ENCODE measurements at regions not wholly inside any gene's neighbourhood (a gene's known extent, or its start where the extent isn't known, plus 50 kb on each side); places are given as distances from the start of the nearest gene placed in this dataset.
"Not testable (repeated sequence)": the region's sequence is repeated elsewhere in the genome, so short reads cannot be mapped to it uniquely, and the experiment has no call there.

GRCh38 chr17:36839256-36839655 is 98.0 kb upstream of the LHX1 start:
- peak in 1 of 10 donors; percentile 30 for DNase-seq
- intact Hi-C loops (cut with DNase I), result no loop called here

GRCh38 chr17:36840796-36841195 is 96.5 kb upstream of the LHX1 start:
- DNase-seq, result no peak
- intact Hi-C loops (cut with DNase I), result no loop called here

- peak in 1 of 10 donors; percentile 67 for DNase-seq
- intact Hi-C loops (cut with DNase I), result no loop called here
Measured at GRCh38 chr17:36842231-36842819, 95.0 kb upstream of the LHX1 start.

GRCh38 chr17:36842963-36843558 is 94.2 kb upstream of the LHX1 start:
- peak in 1 of 10 donors; percentile 38 for DNase-seq
- intact Hi-C loops (cut with DNase I), result no loop called here

DNA sequence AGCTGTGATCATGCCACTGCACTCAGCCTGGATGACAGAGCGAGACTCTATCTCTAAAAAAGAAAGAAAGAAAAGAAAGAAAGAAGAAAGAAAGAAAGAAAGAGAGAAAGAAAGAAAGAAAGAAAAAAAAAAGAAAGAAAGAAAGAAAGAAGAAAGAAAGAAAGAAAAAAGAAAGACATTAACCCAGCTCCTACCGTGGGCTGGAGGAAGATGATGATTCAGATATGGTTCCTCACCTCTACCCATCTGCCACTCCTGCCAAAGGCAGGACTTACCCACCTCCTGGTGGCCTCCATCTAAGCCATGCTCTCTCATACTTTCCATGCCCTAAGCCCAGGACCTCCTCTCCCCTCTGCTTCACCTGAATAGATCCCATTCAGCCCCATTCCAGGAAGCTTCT is 93.3 kb upstream of the LHX1 start:
- no peak for DNase-seq
- intact Hi-C loops (cut with DNase I), result no loop called here

- intact Hi-C loops (cut with DNase I), result no loop called here
- no peak for DNase-seq
Measured at GRCh38 chr17:36844601-36845000, 92.7 kb upstream of the LHX1 start.

GRCh38 chr17:36845916-36846315 is 91.4 kb upstream of the LHX1 start:
- intact Hi-C loops (cut with DNase I), result no loop called here
- peak in 1 of 10 donors; percentile 75 for DNase-seq

GRCh38 chr17:36846410-36847292 is 90.6 kb upstream of the LHX1 start:
- peak in 2 of 10 donors; percentile 37 to 69 for DNase-seq
- intact Hi-C loops (cut with DNase I), result no loop called here

GRCh38 chr17:36848008-36848902 is 89.0 kb upstream of the LHX1 start:
- peak in 2 of 10 donors; percentile 19 to 55 for DNase-seq
- intact Hi-C loops (cut with DNase I), result no loop called here

DNA sequence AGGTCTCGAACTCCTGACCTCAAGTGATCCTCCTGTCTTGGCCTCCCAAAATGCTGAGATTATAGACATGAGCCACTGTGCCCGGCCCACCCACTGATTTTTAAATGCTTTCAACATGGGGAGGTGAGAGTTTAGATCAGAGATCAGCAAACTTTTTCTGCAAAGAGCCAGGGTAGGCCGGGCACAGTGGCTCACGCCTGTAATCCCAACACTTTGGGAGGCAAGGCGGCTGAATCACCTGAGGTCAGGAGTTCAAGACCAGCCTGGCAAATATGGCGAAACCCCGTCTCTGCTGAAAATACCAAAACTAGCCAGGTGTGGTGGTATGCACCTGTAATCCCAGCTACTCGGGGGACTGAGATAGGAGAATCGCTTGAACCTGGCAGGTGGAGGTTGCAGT is 88.3 kb upstream of the LHX1 start:
- peak in 2 of 10 donors; percentile 34 to 56 for DNase-seq
- intact Hi-C loops (cut with DNase I), result not testable (repeated sequence)

- intact Hi-C loops (cut with DNase I), result no loop called here
- peak in 2 of 10 donors; percentile 59 to 63 for DNase-seq
Measured at GRCh38 chr17:36849871-36850348, 87.4 kb upstream of the LHX1 start.

GRCh38 chr17:36850790-36851189 is 86.5 kb upstream of the LHX1 start:
- intact Hi-C loops (cut with DNase I), result no loop called here
- peak in 1 of 10 donors; percentile 15 for DNase-seq

DNA sequence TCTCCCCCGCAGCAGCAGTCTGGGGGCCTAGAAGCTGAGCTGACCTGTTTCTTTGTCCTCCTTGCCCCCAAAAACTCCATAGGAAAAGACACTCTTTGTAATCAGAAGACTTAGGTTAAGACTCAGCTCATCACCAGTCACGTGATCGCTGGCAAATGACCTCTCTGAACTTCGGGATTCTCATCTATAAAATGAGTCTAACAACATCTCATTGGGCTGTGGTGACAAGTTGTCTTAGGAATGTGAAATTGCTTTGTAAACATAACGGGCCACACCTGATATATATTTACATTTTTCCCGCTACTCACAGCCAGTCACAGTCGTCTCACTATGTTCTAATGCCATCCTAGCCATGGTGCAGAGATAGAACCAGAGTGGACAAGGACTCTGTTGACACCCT is 86.0 kb upstream of the LHX1 start:
- peak in 1 of 10 donors; percentile 39 for DNase-seq
- intact Hi-C loops (cut with DNase I), result no loop called here

DNA sequence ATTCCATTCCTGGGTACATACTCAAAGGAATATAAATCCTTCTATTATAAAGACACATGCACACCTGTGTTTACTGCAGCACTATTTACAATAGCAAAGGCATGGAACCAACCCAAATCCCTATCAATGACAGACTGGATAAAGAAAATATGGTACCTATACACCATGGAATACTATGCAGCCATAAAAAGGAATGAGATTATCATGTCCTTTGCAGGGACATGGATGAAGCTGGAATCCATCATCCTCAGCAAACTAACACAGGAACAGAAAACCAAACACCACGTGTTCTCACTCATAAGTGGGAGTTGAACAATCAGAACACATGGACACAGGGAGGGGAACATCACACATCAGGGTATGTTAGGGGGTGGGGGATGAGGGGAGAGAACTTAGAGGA is 84.8 kb upstream of the LHX1 start:
- DNase-seq; intact Hi-C loops (cut with DNase I): not testable (repeated sequence)

DNA sequence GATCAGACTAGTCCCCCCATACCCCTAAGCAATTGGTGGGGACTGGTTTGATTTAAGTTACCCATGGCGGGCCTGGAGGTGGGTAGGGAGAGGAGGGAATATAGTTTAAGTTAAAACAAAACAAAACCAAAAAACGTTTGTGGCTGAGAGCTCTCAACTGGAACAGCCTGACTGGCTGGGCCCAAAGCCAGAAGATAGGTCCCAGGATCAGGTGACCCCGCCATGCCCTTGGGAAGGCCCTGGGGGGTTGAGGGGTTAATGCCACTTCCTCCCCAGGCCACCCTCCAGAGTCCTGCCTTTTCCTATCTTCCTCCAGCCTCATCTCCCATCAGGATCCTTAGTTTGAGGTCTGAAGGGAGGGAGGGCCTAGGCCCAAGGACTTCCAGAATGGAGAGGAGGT is 82.3 kb upstream of the LHX1 start:
- intact Hi-C loops (cut with DNase I), result no loop called here

DNA sequence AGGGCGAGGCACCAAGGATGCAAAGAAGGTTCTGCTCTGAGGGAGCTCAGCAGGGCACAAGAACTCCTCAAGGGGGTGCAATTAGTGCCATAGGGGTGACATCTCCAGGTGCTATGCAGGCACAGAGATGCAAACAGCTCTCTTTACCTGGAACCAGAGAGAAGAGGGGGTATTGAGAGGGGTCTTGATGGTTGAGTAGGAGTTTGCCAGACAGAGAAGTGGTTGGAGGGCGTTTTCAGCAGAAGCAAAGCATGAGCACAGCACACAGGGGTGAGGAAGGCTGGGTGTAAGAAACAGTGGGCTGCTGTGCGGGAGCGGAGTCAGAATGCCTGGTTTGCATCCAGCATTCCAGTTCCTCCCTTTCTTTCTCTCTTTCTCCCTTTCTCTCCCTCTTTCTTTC is 81.8 kb upstream of the LHX1 start:
- intact Hi-C loops (cut with DNase I), result no loop called here
- peak in 1 of 10 donors; percentile 32 for DNase-seq

More for the DNA sequence above, 82.3 kb upstream of the LHX1 start:
- DNase-seq, result peak in 2 of 10 donors; percentile 2 to 62

GRCh38 chr17:36856222-36856621 is 81.1 kb upstream of the LHX1 start:
- intact Hi-C loops (cut with DNase I), result no loop called here
- DNase-seq, result peak in 2 of 10 donors; percentile 0 to 2

DNA sequence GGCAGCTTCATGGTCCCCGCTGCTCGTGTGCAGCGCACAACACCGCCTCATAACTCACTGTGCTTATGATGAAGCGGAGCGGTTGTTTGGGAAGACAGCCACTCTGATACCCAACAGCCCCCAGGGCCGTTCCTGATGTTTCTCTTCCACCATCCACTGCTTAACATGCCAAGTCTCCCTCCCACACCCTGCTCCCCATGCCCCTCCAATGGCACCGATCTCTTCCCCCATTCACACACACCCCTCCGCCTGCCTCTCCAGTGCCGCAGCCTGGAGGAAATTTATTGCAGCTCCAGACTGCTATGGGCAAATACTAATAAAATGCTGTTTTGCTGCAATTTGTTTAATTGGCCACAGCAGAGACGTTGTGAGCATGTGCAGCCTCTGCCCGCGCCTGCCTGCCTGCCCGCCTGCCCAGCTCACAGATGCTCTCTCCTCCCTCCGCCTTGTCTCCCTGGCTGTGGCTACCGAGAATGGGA is 80.3 kb upstream of the LHX1 start:
- intact Hi-C loops (cut with DNase I), result no loop called here
- DNase-seq, result peak in 4 of 10 donors; percentile 15 to 83 (median 62)

GRCh38 chr17:36857698-36858097 is 79.6 kb upstream of the LHX1 start:
- intact Hi-C loops (cut with DNase I), result no loop called here
- DNase-seq, result peak in 1 of 10 donors; percentile 9
